ENCODE measurements at regions not wholly inside any gene's neighbourhood (a gene's known extent, or its start where the extent isn't known, plus 50 kb on each side); places are given as distances from the start of the nearest gene placed in this dataset.

GRCh38 chr3:82424031-82424339 is 662.5 kb upstream of the GBE1 start:
- no peak overlapping the region for H3K4me2 ChIP-seq (replicated peaks; ENCODE audit: extremely low read depth, low read length, poor library complexity, severe bottlenecking)
- no peaks in the 10 kb centered on the region for H3K4me1 Mint-ChIP-seq
- no peak for DNase-seq
- H2AFZ ChIP-seq (ENCODE audit: insufficient read depth, low read depth, low read length, poor library complexity, severe bottlenecking) = no peak overlapping the region
- H3K27ac ChIP-seq (ENCODE audit: low read depth in 1 of 2, low read length in 2 of 2) = no peak overlapping the region
- intact Hi-C loops (cut with micrococcal nuclease) = no loop called here
- peaks cover 0 to 3% (median 0%) of the 10 kb centered on the region in 7 donors for H3K9me3 Mint-ChIP-seq
- H3K4me1 ChIP-seq (ENCODE audit: control insufficient read depth in 1 of 2, insufficient read depth in 2 of 2, low read length in 2 of 2) = no peaks in the 10 kb centered on the region
- H3K79me2 ChIP-seq (ENCODE audit: insufficient read depth, low read length) = no peaks in the 10 kb centered on the region
- no peaks in the 10 kb centered on the region for H3K36me3 ChIP-seq (replicated peaks in 1 of 2; ENCODE audit: control insufficient read depth in 1 of 2, insufficient read depth in 2 of 2, low read length in 2 of 2)
- no peak for TF ChIP-seq CTCF (IDR thresholded peaks at IDR 0.05)
- H3K36me3 Mint-ChIP-seq = no peaks in the 10 kb centered on the region
- H3K27ac Mint-ChIP-seq = no peak overlapping the region
- no peak overlapping the region for H3K4me3 Mint-ChIP-seq
- no CpG with 5 or more reads among the region's 1 CpG for WGBS (ENCODE audit: insufficient coverage)
- no peaks in the 10 kb centered on the region for H4K20me1 ChIP-seq (ENCODE audit: insufficient read depth, low read length)
- no peak overlapping the region for H3K4me3 ChIP-seq (replicated peaks in 1 of 3; ENCODE audit: low read depth in 2 of 3, low read length in 3 of 3)
- H3K27me3 Mint-ChIP-seq (ENCODE audit: low read depth in 3 of 3) = peaks cover 0 to 2% (median 0%) of the 10 kb centered on the region in 3 donors
- H3K9ac ChIP-seq (ENCODE audit: insufficient read depth, low read length, poor library complexity, severe bottlenecking) = no peak overlapping the region
- no peaks in the 10 kb centered on the region for H3K27me3 ChIP-seq (ENCODE audit: control insufficient read depth in 2 of 2, insufficient read depth in 2 of 2, low read length in 2 of 2)
- H3K9me3 ChIP-seq (replicated peaks in 1 of 2; ENCODE audit: control insufficient read depth in 1 of 2, insufficient read depth in 1 of 2, low read length in 2 of 2) = no peaks in the 10 kb centered on the region

DNA sequence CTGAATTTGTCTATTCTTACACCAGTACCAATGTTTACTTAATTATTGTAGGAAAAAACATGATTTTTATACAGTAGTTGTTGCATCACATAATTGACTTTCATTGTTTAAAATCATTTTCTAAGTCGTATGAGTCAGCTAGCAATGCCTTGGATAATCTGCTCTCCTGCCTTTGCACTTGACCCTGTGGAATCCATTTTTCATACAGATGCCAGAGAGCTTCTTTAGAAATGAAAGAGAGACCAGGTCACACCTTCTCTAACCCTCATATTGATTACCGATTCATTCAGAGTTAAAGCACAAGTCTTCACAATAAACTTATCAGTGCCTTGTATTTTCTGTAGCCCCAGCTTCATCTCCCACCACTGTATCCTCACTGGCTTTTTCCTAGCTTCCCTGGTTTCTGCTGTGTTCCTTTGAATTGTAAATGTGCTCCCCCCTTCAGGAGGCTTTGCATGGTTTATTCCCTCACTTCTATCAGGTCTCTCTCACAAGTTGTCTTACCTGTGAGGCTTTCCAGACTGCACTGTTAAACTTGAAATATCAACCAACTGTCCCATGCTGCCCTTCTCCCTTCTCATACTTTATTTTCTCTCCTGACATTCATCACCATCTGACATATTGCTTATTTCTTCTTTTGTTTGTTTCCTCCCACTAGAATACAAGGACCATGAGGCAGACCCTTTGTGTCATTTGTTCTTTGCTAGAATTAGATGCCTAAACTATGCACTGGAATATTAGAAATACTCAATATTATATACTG is 662.0 kb upstream of the GBE1 start:
- no peak overlapping the region for H3K9ac ChIP-seq (ENCODE audit: insufficient read depth, low read length, poor library complexity, severe bottlenecking)
- H3K4me3 ChIP-seq (replicated peaks in 1 of 3; ENCODE audit: low read depth in 2 of 3, low read length in 3 of 3) = no peak overlapping the region
- H3K79me2 ChIP-seq (ENCODE audit: insufficient read depth, low read length) = no peaks in the 10 kb centered on the region
- no peaks in the 10 kb centered on the region for H3K36me3 Mint-ChIP-seq
- no peaks in the 10 kb centered on the region for H3K36me3 ChIP-seq (replicated peaks in 1 of 2; ENCODE audit: control insufficient read depth in 1 of 2, insufficient read depth in 2 of 2, low read length in 2 of 2)
- H3K9me3 Mint-ChIP-seq = peaks cover 0 to 1% (median 0%) of the 10 kb centered on the region in 7 donors
- no peaks in the 10 kb centered on the region for H3K4me1 ChIP-seq (ENCODE audit: control insufficient read depth in 1 of 2, insufficient read depth in 2 of 2, low read length in 2 of 2)
- no peak overlapping the region for H3K4me2 ChIP-seq (replicated peaks; ENCODE audit: extremely low read depth, low read length, poor library complexity, severe bottlenecking)
- H4K20me1 ChIP-seq (ENCODE audit: insufficient read depth, low read length) = no peaks in the 10 kb centered on the region
- H3K4me1 Mint-ChIP-seq = no peaks in the 10 kb centered on the region
- peaks cover 0 to 2% (median 0%) of the 10 kb centered on the region in 3 donors for H3K27me3 Mint-ChIP-seq (ENCODE audit: low read depth in 3 of 3)
- no peak for DNase-seq
- no peak overlapping the region for H3K4me3 Mint-ChIP-seq
- no peak for TF ChIP-seq CTCF (IDR thresholded peaks at IDR 0.05)
- H3K27ac Mint-ChIP-seq = no peak overlapping the region
- no peak overlapping the region for H2AFZ ChIP-seq (ENCODE audit: insufficient read depth, low read depth, low read length, poor library complexity, severe bottlenecking)
- 40% methylated on average over 1 of the region's 2 CpGs for WGBS (ENCODE audit: insufficient coverage)
- intact Hi-C loops (cut with micrococcal nuclease) = no loop called here
- no peaks in the 10 kb centered on the region for H3K27me3 ChIP-seq (ENCODE audit: control insufficient read depth in 2 of 2, insufficient read depth in 2 of 2, low read length in 2 of 2)
- H3K9me3 ChIP-seq (replicated peaks in 1 of 2; ENCODE audit: control insufficient read depth in 1 of 2, insufficient read depth in 1 of 2, low read length in 2 of 2) = no peaks in the 10 kb centered on the region
- H3K27ac ChIP-seq (ENCODE audit: low read depth in 1 of 2, low read length in 2 of 2) = no peak overlapping the region

Data from CD14-positive monocyte (primary cell).